Large intestine (tissue), 3 donors: ENCODE measurements at regions not wholly inside any gene's neighbourhood (a gene's known extent, or its start where the extent isn't known, plus 50 kb on each side); places are given as distances from the start of the nearest gene placed in this dataset.

Experiments
- DNase-seq, 2 donors: peaks; one replicate each; pipeline versions ENCODE4 v3.0.0 to v3.0.0-alpha.2; 2013
- H3K27ac ChIP-seq: one replicate; pipeline ENCODE4 v1.5.1; 2013; ENCODE audit warnings: low read length
- H3K27me3 ChIP-seq: 2 replicates; pipeline ENCODE4 v1.6.1; 2013; ENCODE audit warnings: low read length; ENCODE audit not compliant: control insufficient read depth, insufficient read depth
- H3K36me3 ChIP-seq: 2 replicates; pipeline ENCODE4 v1.6.1; 2013; ENCODE audit warnings: low read length; ENCODE audit not compliant: control insufficient read depth, insufficient read depth
- H3K4me1 ChIP-seq: one replicate; pipeline ENCODE4 v1.6.1; 2013; ENCODE audit warnings: low read length; ENCODE audit not compliant: control insufficient read depth, insufficient read depth
- H3K4me3 ChIP-seq: one replicate; pipeline ENCODE4 v1.5.1; 2013; ENCODE audit warnings: low read length
- H3K9me3 ChIP-seq: one replicate; pipeline ENCODE4 v1.6.1; 2013; ENCODE audit warnings: mild to moderate bottlenecking, low read depth, low read length, moderate library complexity; ENCODE audit not compliant: control insufficient read depth
- WGBS: methylation state at CpG from one replicate; pipeline ENCODE4 v1.1.5; 2013; ENCODE audit warnings: low lambda C conversion rate; ENCODE audit not compliant: insufficient coverage; 5-methylcytosine and 5-hydroxymethylcytosine counted together

DNA sequence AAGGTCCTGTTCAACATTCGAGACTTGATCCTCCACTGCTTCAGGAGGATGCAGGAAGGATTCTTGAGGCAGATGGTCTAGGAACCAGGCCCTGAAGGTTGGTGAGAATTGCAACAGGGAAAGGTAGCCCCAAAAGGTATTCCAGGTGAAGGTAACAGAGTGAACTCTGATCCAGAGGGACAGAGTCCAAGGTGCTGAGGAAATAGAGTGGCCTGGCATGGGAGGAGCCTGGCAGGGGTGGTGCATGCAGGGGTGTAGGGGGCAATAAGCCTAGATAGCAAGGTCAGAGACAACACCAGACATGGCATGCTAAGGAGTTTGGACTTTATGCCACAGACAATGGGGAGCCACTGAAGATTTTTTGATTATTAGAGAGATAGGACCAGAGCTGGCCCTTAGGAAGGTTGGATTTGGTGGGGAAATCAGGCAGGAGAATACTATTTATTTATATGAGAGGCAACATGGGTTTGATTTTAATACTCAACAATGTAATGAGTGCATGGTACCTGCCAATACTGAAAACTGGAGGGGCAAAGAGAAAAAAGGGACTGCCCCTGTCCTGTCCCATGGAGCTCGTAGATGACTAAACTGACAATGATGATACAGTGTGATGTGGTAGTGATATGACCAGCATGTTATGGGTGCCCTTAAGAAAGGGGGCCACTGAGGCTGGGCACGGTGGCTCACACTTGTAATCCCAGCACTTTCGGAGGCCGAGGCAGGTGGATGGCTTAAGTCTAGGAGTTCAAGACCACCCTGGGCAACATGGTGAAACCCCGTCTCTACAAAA is 50.5 kb upstream of the TMED10 start:
- no peak overlapping the region for H3K27ac ChIP-seq
- no peaks in the 10 kb centered on the region for H3K9me3 ChIP-seq
- no peak overlapping the region for H3K4me3 ChIP-seq
- peaks cover 49% of the 10 kb centered on the region for H3K4me1 ChIP-seq
- H3K36me3 ChIP-seq: no peaks in the 10 kb centered on the region
- no CpG with 5 or more reads among the region's 6 CpGs for WGBS
- peak; percentile 76 to 92 for DNase-seq
- no peaks in the 10 kb centered on the region for H3K27me3 ChIP-seq
